ENCODE measurements at regions not wholly inside any gene's neighbourhood (a gene's known extent, or its start where the extent isn't known, plus 50 kb on each side); places are given as distances from the start of the nearest gene placed in this dataset.

- ATAC-seq (replicated peaks in 1 of 2) (no peak), DNase-seq (no peak)
- no peak overlapping the region for H3K4me3 Mint-ChIP-seq
- no peaks in the 10 kb centered on the region for H3K4me1 Mint-ChIP-seq (ENCODE audit: low read depth)
- no peak overlapping the region for H3K27ac Mint-ChIP-seq
- H3K27me3 Mint-ChIP-seq (ENCODE audit: low read depth): peaks cover 25% of the 10 kb centered on the region
- no peaks in the 10 kb centered on the region for H3K36me3 Mint-ChIP-seq (ENCODE audit: insufficient read depth in 2 of 2)
- H3K9me3 Mint-ChIP-seq: peaks cover 0 to 4% of the 10 kb centered on the region in 2 donors
Measured at GRCh38 chr21:41638201-41638790, 128.6 kb downstream of the RIPK4 start.

GRCh38 chr21:41636636-41637630 lies 129.0 kb upstream of the TMPRSS2 start:
- no peak for DNase-seq
- H3K4me1 Mint-ChIP-seq (ENCODE audit: low read depth): no peaks in the 10 kb centered on the region

GRCh38 chr21:41635874-41636273 lies 127.9 kb upstream of the TMPRSS2 start:
- H3K4me1 Mint-ChIP-seq (ENCODE audit: low read depth): no peaks in the 10 kb centered on the region
- H3K36me3 Mint-ChIP-seq (ENCODE audit: insufficient read depth in 2 of 2): no peaks in the 10 kb centered on the region
- ATAC-seq (replicated peaks in 1 of 2): no peak
- H3K27ac Mint-ChIP-seq: no peak overlapping the region
- peaks cover 18% of the 10 kb centered on the region for H3K27me3 Mint-ChIP-seq (ENCODE audit: low read depth)
- peaks cover 0 to 4% of the 10 kb centered on the region in 2 donors for H3K9me3 Mint-ChIP-seq
- H3K4me3 Mint-ChIP-seq: no peak overlapping the region
- no peak for DNase-seq

More at GRCh38 chr21:41636636-41637630, 129.0 kb upstream of the TMPRSS2 start:
- no peak for ATAC-seq (replicated peaks in 1 of 2)
- peaks cover 18% of the 10 kb centered on the region for H3K27me3 Mint-ChIP-seq (ENCODE audit: low read depth)
- H3K27ac Mint-ChIP-seq: no peak overlapping the region
- H3K9me3 Mint-ChIP-seq: peaks cover 0 to 4% of the 10 kb centered on the region in 2 donors
- no peak overlapping the region for H3K4me3 Mint-ChIP-seq
- no peaks in the 10 kb centered on the region for H3K36me3 Mint-ChIP-seq (ENCODE audit: insufficient read depth in 2 of 2)

GRCh38 chr21:41634858-41635257 lies 126.9 kb upstream of the TMPRSS2 start:
- no peak for ATAC-seq (replicated peaks in 1 of 2)
- peaks cover 0 to 4% of the 10 kb centered on the region in 2 donors for H3K9me3 Mint-ChIP-seq
- peaks cover 17% of the 10 kb centered on the region for H3K27me3 Mint-ChIP-seq (ENCODE audit: low read depth)
- no peaks in the 10 kb centered on the region for H3K36me3 Mint-ChIP-seq (ENCODE audit: insufficient read depth in 2 of 2)
- no peaks in the 10 kb centered on the region for H3K4me1 Mint-ChIP-seq (ENCODE audit: low read depth)
- no peak overlapping the region for H3K27ac Mint-ChIP-seq
- no peak for DNase-seq
- no peak overlapping the region for H3K4me3 Mint-ChIP-seq

GRCh38 chr21:41634211-41634694 lies 126.3 kb upstream of the TMPRSS2 start:
- Mint-ChIP-seq H3K4me3 (no peak overlapping the region), H3K27ac (no peak overlapping the region)
- no peak for ATAC-seq (replicated peaks in 1 of 2)

GRCh38 chr21:41633627-41634026 lies 125.7 kb upstream of the TMPRSS2 start:
- Mint-ChIP-seq H3K9me3 (peaks cover 0 to 4% of the 10 kb centered on the region in 2 donors), H3K36me3 (ENCODE audit: insufficient read depth in 2 of 2) (no peaks in the 10 kb centered on the region), H3K27me3 (ENCODE audit: low read depth) (peaks cover 11% of the 10 kb centered on the region), H3K4me3 (no peak overlapping the region), H3K27ac (no peak overlapping the region), H3K4me1 (ENCODE audit: low read depth) (no peaks in the 10 kb centered on the region)
- DNase-seq (no peak), ATAC-seq (replicated peaks in 1 of 2) (no peak)

More at GRCh38 chr21:41634211-41634694, 126.3 kb upstream of the TMPRSS2 start:
- DNase-seq: no peak
- Mint-ChIP-seq H3K36me3 (ENCODE audit: insufficient read depth in 2 of 2) (no peaks in the 10 kb centered on the region), H3K4me1 (ENCODE audit: low read depth) (no peaks in the 10 kb centered on the region), H3K9me3 (peaks cover 0 to 4% of the 10 kb centered on the region in 2 donors), H3K27me3 (ENCODE audit: low read depth) (peaks cover 11% of the 10 kb centered on the region)

- Mint-ChIP-seq H3K4me3 (no peak overlapping the region), H3K4me1 (ENCODE audit: low read depth) (no peaks in the 10 kb centered on the region), H3K36me3 (ENCODE audit: insufficient read depth in 2 of 2) (no peaks in the 10 kb centered on the region), H3K27me3 (ENCODE audit: low read depth) (peaks cover 11% of the 10 kb centered on the region), H3K27ac (no peak overlapping the region), H3K9me3 (peaks cover 0 to 4% of the 10 kb centered on the region in 2 donors)
- ATAC-seq (replicated peaks in 1 of 2) (no peak), DNase-seq (no peak)
Measured at GRCh38 chr21:41632748-41633475, 125.0 kb upstream of the TMPRSS2 start.

- peaks cover 11% of the 10 kb centered on the region for H3K27me3 Mint-ChIP-seq (ENCODE audit: low read depth)
- no peaks in the 10 kb centered on the region for H3K36me3 Mint-ChIP-seq (ENCODE audit: insufficient read depth in 2 of 2)
- no peak overlapping the region for H3K27ac Mint-ChIP-seq
- H3K4me1 Mint-ChIP-seq (ENCODE audit: low read depth): no peaks in the 10 kb centered on the region
- H3K9me3 Mint-ChIP-seq: peaks cover 0 to 4% of the 10 kb centered on the region in 2 donors
- no peak overlapping the region for H3K4me3 Mint-ChIP-seq
- DNase-seq (no peak), ATAC-seq (replicated peaks in 1 of 2) (no peak)
Measured at GRCh38 chr21:41631564-41632461, 123.9 kb upstream of the TMPRSS2 start.

GRCh38 chr21:41630917-41631316 lies 123.0 kb upstream of the TMPRSS2 start:
- Mint-ChIP-seq H3K27me3 (ENCODE audit: low read depth) (peaks cover 13% of the 10 kb centered on the region), H3K27ac (no peak overlapping the region), H3K9me3 (peaks cover 0 to 4% of the 10 kb centered on the region in 2 donors), H3K36me3 (ENCODE audit: insufficient read depth in 2 of 2) (no peaks in the 10 kb centered on the region), H3K4me1 (ENCODE audit: low read depth) (no peaks in the 10 kb centered on the region), H3K4me3 (no peak overlapping the region)
- DNase-seq (no peak), ATAC-seq (replicated peaks in 1 of 2) (no peak)

- DNase-seq (no peak), ATAC-seq (replicated peaks in 1 of 2) (no peak)
- H3K9me3 Mint-ChIP-seq: no peaks in the 10 kb centered on the region
- no peaks in the 10 kb centered on the region for H3K4me1 Mint-ChIP-seq (ENCODE audit: low read depth)
- H3K36me3 Mint-ChIP-seq (ENCODE audit: insufficient read depth in 2 of 2): no peaks in the 10 kb centered on the region
- H3K27me3 Mint-ChIP-seq (ENCODE audit: low read depth): peaks cover 13% of the 10 kb centered on the region
- no peak overlapping the region for H3K4me3 Mint-ChIP-seq
- H3K27ac Mint-ChIP-seq: no peak overlapping the region
Measured at GRCh38 chr21:41630249-41630648, 122.3 kb upstream of the TMPRSS2 start.

- DNase-seq (no peak), ATAC-seq (replicated peaks in 1 of 2) (no peak)
- H3K4me3 Mint-ChIP-seq: no peak overlapping the region
- H3K4me1 Mint-ChIP-seq (ENCODE audit: low read depth): no peaks in the 10 kb centered on the region
- H3K27ac Mint-ChIP-seq: no peak overlapping the region
- no peaks in the 10 kb centered on the region for H3K36me3 Mint-ChIP-seq (ENCODE audit: insufficient read depth in 2 of 2)
- H3K9me3 Mint-ChIP-seq: no peaks in the 10 kb centered on the region
- H3K27me3 Mint-ChIP-seq (ENCODE audit: low read depth): peaks cover 22% of the 10 kb centered on the region
Measured at GRCh38 chr21:41628256-41628655, 120.3 kb upstream of the TMPRSS2 start.

- H3K27me3 Mint-ChIP-seq (ENCODE audit: low read depth): peaks cover 31% of the 10 kb centered on the region
- no peak overlapping the region for H3K4me3 Mint-ChIP-seq
- H3K36me3 Mint-ChIP-seq (ENCODE audit: insufficient read depth in 2 of 2): no peaks in the 10 kb centered on the region
- H3K27ac Mint-ChIP-seq: no peak overlapping the region
- peaks cover 8% of the 10 kb centered on the region for H3K4me1 Mint-ChIP-seq (ENCODE audit: low read depth)
- no peaks in the 10 kb centered on the region for H3K9me3 Mint-ChIP-seq
- no peak for DNase-seq
- no peak for ATAC-seq (replicated peaks in 1 of 2)
Measured at GRCh38 chr21:41627428-41627827, 119.5 kb upstream of the TMPRSS2 start.

All from activated T-cell treated with anti-CD3 and anti-CD28 coated beads, Interleukin-2, amount 50 U/mL, for 72 hours (primary cell).